HepG2 (cell line): ENCODE measurements at regions not wholly inside any gene's neighbourhood (a gene's known extent, or its start where the extent isn't known, plus 50 kb on each side); places are given as distances from the start of the nearest gene placed in this dataset.

Source experiments
- BCL3 ChIP-seq: sonication (generic); formaldehyde crosslinking; IDR thresholded peaks from 2 replicates; pipeline ENCODE4 v1.5.1; 2020; ENCODE audit warnings: mild to moderate bottlenecking, missing genetic modification reagents, moderate library complexity
- BCLAF1 ChIP-seq: fragments of 450-650 bp; IDR thresholded peaks from 2 replicates; pipeline ENCODE4 v1.6.1; 2017; ENCODE audit warnings: mild to moderate bottlenecking
- E2F1 ChIP-seq: sonication (generic); formaldehyde crosslinking; IDR thresholded peaks from 2 replicates; pipeline ENCODE4 v1.5.0; 2020; ENCODE audit warnings: missing genetic modification reagents
- EED ChIP-seq: sonication (generic); formaldehyde crosslinking; IDR thresholded peaks from 2 replicates; pipeline ENCODE4 v1.5.0; 2020; ENCODE audit warnings: mild to moderate bottlenecking, missing genetic modification reagents
- ELF3 ChIP-seq: IDR thresholded peaks from 2 replicates; pipeline ENCODE4 v1.6.1; 2016; ENCODE audit warnings: missing genetic modification reagents, missing compliant biosample characterization
- HNF4A ChIP-seq: sonication (generic); formaldehyde crosslinking; IDR thresholded peaks from 2 replicates; pipeline ENCODE4 v1.4.0; 2020; ENCODE audit warnings: missing genetic modification reagents
- MBNL3 ChIP-seq: fragments of 250-450 bp; sonication (Bioruptor Pico); conservative IDR thresholded peaks from 2 replicates; pipeline ENCODE4 v1.8.0; 2022; ENCODE audit warnings: mild to moderate bottlenecking, inconsistent platforms
- MXD1 ChIP-seq: sonication (generic); formaldehyde crosslinking; IDR thresholded peaks from 2 replicates; pipeline ENCODE4 v1.4.0; 2020; ENCODE audit warnings: mild to moderate bottlenecking, missing genetic modification reagents
- SIX4 ChIP-seq: sonication (generic); formaldehyde crosslinking; IDR thresholded peaks from 2 replicates; pipeline ENCODE4 v1.4.0; 2020; ENCODE audit warnings: missing genetic modification reagents
- SKI ChIP-seq: fragments of 450-650 bp; IDR thresholded peaks from one replicate; pipeline ENCODE4 v1.6.1; 2018; ENCODE audit warnings: mild to moderate bottlenecking; ENCODE audit not compliant: partially characterized antibody
- SPEN ChIP-seq: sonication (generic); formaldehyde crosslinking; IDR thresholded peaks from 2 replicates; pipeline ENCODE4 v1.5.1; 2020; ENCODE audit warnings: low read depth, mild to moderate bottlenecking, missing genetic modification reagents
- STAT5B ChIP-seq: sonication (generic); formaldehyde crosslinking; IDR thresholded peaks from 2 replicates; pipeline ENCODE4 v1.4.0; 2020; ENCODE audit warnings: missing genetic modification reagents
- ZGPAT ChIP-seq: IDR thresholded peaks from 2 replicates; pipeline ENCODE4 v1.6.1; 2016; ENCODE audit warnings: mild to moderate bottlenecking
- ZNF12 ChIP-seq: sonication (generic); formaldehyde crosslinking; IDR thresholded peaks from 2 replicates; pipeline ENCODE4 v1.5.0; 2020; ENCODE audit warnings: missing genetic modification reagents
- ZNF530 ChIP-seq: sonication (generic); formaldehyde crosslinking; IDR thresholded peaks from 2 replicates; pipeline ENCODE4 v1.5.0; 2020; ENCODE audit warnings: low read depth, mild to moderate bottlenecking, missing genetic modification reagents
- ZSCAN22 ChIP-seq: sonication (generic); formaldehyde crosslinking; IDR thresholded peaks from 2 replicates; pipeline ENCODE4 v1.4.0; 2020; ENCODE audit warnings: mild to moderate bottlenecking, missing genetic modification reagents
- ZSCAN5A ChIP-seq: sonication (generic); formaldehyde crosslinking; IDR thresholded peaks from 2 replicates; pipeline ENCODE4 v1.8.0; 2022; ENCODE audit warnings: mild to moderate bottlenecking, missing genetic modification reagents, borderline replicate concordance
- ZXDC ChIP-seq: sonication (generic); formaldehyde crosslinking; IDR thresholded peaks from 2 replicates; pipeline ENCODE4 v1.5.0; 2020; ENCODE audit warnings: mild to moderate bottlenecking, missing genetic modification reagents

GRCh38 chr10:58967551-58968388 is 208.7 kb upstream of the PHYHIPL start (continued):
- TF ChIP-seq ZGPAT (CRISPR knock-in tag) (peak; percentile 29; the same call in 1 of the 2 replicates), ZNF530 (CRISPR knock-in tag) (no peak), SKI (peak; percentile 38), BCL3 (CRISPR knock-in tag) (no peak), ZXDC (no peak), HNF4A (CRISPR knock-in tag) (peak; percentile 67), EED (CRISPR knock-in tag) (no peak), SPEN (CRISPR knock-in tag) (peak; percentile 77; the same call in 1 of the 2 replicates), MBNL3 (CRISPR knock-in tag) (no peak), STAT5B (no peak), MXD1 (CRISPR knock-in tag) (no peak; the same call in 1 of the 2 replicates), ZSCAN22 (CRISPR knock-in tag) (no peak), ZNF12 (CRISPR knock-in tag) (no peak), E2F1 (CRISPR knock-in tag) (no peak), BCLAF1 (no peak), SIX4 (CRISPR knock-in tag) (no peak), ELF3 (CRISPR knock-in tag) (peak; percentile 63), ZSCAN5A (CRISPR knock-in tag) (peak; percentile 92; the same call in 1 of the 2 replicates)
